Panc1 (cell line): ENCODE measurements at regions not wholly inside any gene's neighbourhood (a gene's known extent, or its start where the extent isn't known, plus 50 kb on each side); places are given as distances from the start of the nearest gene placed in this dataset.

Experiments used
- ATAC-seq: fragments of 200-7000 bp; cut with Tn5 transposase; 2 replicates; pipeline ENCODE4 v1.9.1; 2020; ENCODE audit warnings: mild to moderate bottlenecking, moderate library complexity
- BruUV-seq: library from RNA; stranded (reverse); fragments of 400-500 nt; replicated peaks from 2 replicates; lab custom pipeline; 2021; lab: Mats Ljungman, UMichigan
- CTCF ChIA-PET: fragments of 300-600 bp; sonication (Branson Sonifier 250); formaldehyde crosslinking; loops from one replicate; lab custom pipeline; 2022; ENCODE audit warnings: antibody characterized with exemption; lab: Charles Lee
- POLR2A ChIA-PET: fragments of 300-600 bp; sonication (Branson Sonifier 250); formaldehyde crosslinking; loops from one replicate; lab custom pipeline; 2022; ENCODE audit warnings: antibody characterized with exemption; lab: Charles Lee
- DNase-seq: peaks from one replicate; pipeline ENCODE4 v3.0.0-alpha.2; 2010; ENCODE audit warnings: low read depth, low spot score
- H3K27ac ChIP-seq: 2 replicates; pipeline ENCODE4 v1.5.1; 2011; ENCODE audit warnings: mild to moderate bottlenecking, low read length, inconsistent platforms
- H3K27me3 ChIP-seq: fragments of 200-500 bp; sonication (Bioruptor generic); 2 replicates; pipeline ENCODE4 v1.6.0; 2014; ENCODE audit warnings: low read length, inconsistent platforms; ENCODE audit not compliant: control insufficient read depth, insufficient read depth
- H3K36me3 ChIP-seq: fragments of 200-500 bp; sonication (Bioruptor generic); 2 replicates; pipeline ENCODE4 v1.5.1; 2014; ENCODE audit warnings: inconsistent platforms, mild to moderate bottlenecking, low read length, moderate library complexity; ENCODE audit not compliant: control insufficient read depth, insufficient read depth
- H3K4me1 ChIP-seq: 2 replicates; pipeline ENCODE4 v1.5.1; 2011; ENCODE audit warnings: inconsistent platforms, mild to moderate bottlenecking, low read length, moderate library complexity; ENCODE audit not compliant: control insufficient read depth, insufficient read depth
- H3K4me3 ChIP-seq, 2 experiments: 2 replicates each; pipeline ENCODE4 v1.5.1; 2011 to 2012; ENCODE audit warnings: low read depth in 2 of 2, low read length in 2 of 2, mild to moderate bottlenecking in 2 of 2, inconsistent platforms in 1 of 2, moderate library complexity in 1 of 2
- H3K9me3 ChIP-seq: fragments of 200-500 bp; sonication (Bioruptor generic); 2 replicates; pipeline ENCODE4 v1.5.1; 2014; ENCODE audit warnings: low read depth, mild to moderate bottlenecking, inconsistent platforms, low read length, moderate library complexity; ENCODE audit not compliant: control insufficient read depth, insufficient read depth
- POLR2AphosphoS5 ChIP-seq: IDR thresholded peaks from 2 replicates; pipeline ENCODE4 v1.6.1; 2012; ENCODE audit warnings: mild to moderate bottlenecking, low read depth, low read length, moderate library complexity
- SIN3A ChIP-seq: IDR thresholded peaks from 2 replicates; pipeline ENCODE4 v1.6.1; 2012; ENCODE audit warnings: low read depth, mild to moderate bottlenecking, low read length, moderate library complexity, borderline replicate concordance; ENCODE audit not compliant: insufficient read depth
- TCF7L2 ChIP-seq: IDR thresholded peaks from 2 replicates; pipeline ENCODE4 v1.6.1; 2011; ENCODE audit warnings: mild to moderate bottlenecking, low read depth, low read length, inconsistent platforms
- in situ Hi-C: cut with HindIII; loops from 2 replicates; pipeline ENCODE4 v1.10.0; 2016; ENCODE audit warnings: low sequenced_read_pairs, low pct_unique_long_range_greater_than_20kb
- intact Hi-C: fragments of 100-400 bp; cut with micrococcal nuclease; formaldehyde crosslinking; loops from one replicate; pipeline ENCODE4 v1.10.0; 2022; ENCODE audit not compliant: unreplicated experiment
- TF ChIP-seq, protein P1 (sequence below): fragments of 450-650 bp; IDR thresholded peaks from 2 replicates; pipeline ENCODE4 v1.5.1; 2017; ENCODE audit warnings: mild to moderate bottlenecking
- TF ChIP-seq, protein P2 (sequence below), 2 experiments: IDR thresholded peaks; 2 replicates each; pipeline ENCODE4 v1.6.1; 2011 to 2012; ENCODE audit warnings: low read depth in 2 of 2, control low read depth in 1 of 2, low read length in 1 of 2, mild to moderate bottlenecking in 1 of 2, moderate library complexity in 1 of 2; ENCODE audit not compliant: insufficient read depth in 1 of 2

DNA sequence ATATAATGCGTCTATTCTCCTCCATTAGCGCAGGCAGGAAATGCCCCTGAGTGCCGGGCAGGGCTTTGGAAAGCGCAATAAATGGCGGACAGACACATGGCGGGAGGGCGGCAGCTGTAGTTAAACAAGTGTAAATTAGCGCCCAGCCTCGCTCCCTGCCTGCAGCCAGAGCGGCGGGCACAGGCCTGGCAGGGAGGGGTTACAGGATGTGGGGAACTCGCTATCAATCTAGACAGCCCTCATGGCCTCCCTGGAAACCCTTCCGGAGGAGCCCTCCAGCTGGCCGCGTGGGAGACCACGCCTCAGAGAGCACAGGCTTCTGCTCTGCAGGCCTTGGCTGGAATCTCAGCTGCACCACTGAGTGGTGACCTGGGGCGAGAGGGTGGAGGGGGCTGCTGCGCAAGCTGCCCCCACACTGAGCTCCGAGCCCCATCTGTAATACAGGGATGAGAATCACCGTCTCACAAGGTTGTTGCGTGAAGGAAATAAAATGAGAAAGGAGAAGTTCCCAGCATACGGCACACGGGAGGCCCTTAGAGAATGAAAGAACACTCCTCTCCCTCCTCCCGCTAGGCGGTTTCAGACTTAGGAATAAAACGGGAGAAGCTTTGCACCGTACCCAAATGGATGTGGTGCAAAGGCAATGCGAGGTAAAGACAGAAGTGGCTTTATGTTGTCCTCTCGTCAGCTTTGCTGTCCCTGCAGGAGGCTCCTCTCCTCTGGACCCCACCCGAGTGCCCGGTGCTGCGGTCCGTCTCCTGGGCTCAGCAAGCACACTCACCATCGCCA is 167.2 kb upstream of the POU3F1 start:
- ChIA-PET CTCF (no interaction called here), POLR2A (no interaction called here)
- in situ Hi-C loops (no loop called here), intact Hi-C loops (no loop called here)
- no peak overlapping the region for H3K27ac ChIP-seq
- DNase-seq = no peak
- no peaks in the 10 kb centered on the region for H3K36me3 ChIP-seq
- TF ChIP-seq, protein P1, sequence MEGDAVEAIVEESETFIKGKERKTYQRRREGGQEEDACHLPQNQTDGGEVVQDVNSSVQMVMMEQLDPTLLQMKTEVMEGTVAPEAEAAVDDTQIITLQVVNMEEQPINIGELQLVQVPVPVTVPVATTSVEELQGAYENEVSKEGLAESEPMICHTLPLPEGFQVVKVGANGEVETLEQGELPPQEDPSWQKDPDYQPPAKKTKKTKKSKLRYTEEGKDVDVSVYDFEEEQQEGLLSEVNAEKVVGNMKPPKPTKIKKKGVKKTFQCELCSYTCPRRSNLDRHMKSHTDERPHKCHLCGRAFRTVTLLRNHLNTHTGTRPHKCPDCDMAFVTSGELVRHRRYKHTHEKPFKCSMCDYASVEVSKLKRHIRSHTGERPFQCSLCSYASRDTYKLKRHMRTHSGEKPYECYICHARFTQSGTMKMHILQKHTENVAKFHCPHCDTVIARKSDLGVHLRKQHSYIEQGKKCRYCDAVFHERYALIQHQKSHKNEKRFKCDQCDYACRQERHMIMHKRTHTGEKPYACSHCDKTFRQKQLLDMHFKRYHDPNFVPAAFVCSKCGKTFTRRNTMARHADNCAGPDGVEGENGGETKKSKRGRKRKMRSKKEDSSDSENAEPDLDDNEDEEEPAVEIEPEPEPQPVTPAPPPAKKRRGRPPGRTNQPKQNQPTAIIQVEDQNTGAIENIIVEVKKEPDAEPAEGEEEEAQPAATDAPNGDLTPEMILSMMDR = no peak
- no peak for TF ChIP-seq POLR2AphosphoS5
- no peak for TF ChIP-seq SIN3A
- no peak for TF ChIP-seq TCF7L2
- TF ChIP-seq, protein P2, sequence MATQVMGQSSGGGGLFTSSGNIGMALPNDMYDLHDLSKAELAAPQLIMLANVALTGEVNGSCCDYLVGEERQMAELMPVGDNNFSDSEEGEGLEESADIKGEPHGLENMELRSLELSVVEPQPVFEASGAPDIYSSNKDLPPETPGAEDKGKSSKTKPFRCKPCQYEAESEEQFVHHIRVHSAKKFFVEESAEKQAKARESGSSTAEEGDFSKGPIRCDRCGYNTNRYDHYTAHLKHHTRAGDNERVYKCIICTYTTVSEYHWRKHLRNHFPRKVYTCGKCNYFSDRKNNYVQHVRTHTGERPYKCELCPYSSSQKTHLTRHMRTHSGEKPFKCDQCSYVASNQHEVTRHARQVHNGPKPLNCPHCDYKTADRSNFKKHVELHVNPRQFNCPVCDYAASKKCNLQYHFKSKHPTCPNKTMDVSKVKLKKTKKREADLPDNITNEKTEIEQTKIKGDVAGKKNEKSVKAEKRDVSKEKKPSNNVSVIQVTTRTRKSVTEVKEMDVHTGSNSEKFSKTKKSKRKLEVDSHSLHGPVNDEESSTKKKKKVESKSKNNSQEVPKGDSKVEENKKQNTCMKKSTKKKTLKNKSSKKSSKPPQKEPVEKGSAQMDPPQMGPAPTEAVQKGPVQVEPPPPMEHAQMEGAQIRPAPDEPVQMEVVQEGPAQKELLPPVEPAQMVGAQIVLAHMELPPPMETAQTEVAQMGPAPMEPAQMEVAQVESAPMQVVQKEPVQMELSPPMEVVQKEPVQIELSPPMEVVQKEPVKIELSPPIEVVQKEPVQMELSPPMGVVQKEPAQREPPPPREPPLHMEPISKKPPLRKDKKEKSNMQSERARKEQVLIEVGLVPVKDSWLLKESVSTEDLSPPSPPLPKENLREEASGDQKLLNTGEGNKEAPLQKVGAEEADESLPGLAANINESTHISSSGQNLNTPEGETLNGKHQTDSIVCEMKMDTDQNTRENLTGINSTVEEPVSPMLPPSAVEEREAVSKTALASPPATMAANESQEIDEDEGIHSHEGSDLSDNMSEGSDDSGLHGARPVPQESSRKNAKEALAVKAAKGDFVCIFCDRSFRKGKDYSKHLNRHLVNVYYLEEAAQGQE (IDR thresholded peaks at IDR 0.05; ENCODE audit: insufficient read depth in 1 of 2, low read depth in 2 of 2, low read length in 1 of 2) = no peak
- H3K4me1 ChIP-seq = no peaks in the 10 kb centered on the region
- no TSS peak for BruUV-seq
- H3K27me3 ChIP-seq = peaks cover 4% of the 10 kb centered on the region; the same call in 1 of the 2 replicates
- no peaks in the 10 kb centered on the region for H3K9me3 ChIP-seq
- no peak for ATAC-seq
- no peak overlapping the region for H3K4me3 ChIP-seq

DNA sequence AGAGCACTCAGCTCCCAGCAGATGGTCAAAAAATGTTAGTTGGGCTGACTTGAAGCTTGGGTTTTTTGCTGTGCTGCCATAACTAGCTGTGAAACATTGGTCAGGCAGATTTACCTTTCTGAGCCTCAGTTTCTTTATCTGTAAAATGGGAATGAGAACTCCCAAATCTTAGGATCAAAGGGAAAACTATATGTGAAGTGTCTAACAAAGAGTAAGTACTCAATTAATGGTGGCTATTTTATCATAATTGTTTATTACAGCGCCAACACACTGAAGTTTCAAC is 164.2 kb upstream of the POU3F1 start:
- Histone ChIP-seq H3K27me3 (no peaks in the 10 kb centered on the region; the same call in 1 of the 2 replicates), H3K9me3 (no peaks in the 10 kb centered on the region), H3K27ac (no peak overlapping the region), H3K4me3 (no peak overlapping the region), H3K36me3 (no peaks in the 10 kb centered on the region), H3K4me1 (no peaks in the 10 kb centered on the region)
- in situ Hi-C loops (no loop called here), intact Hi-C loops (no loop called here)
- TF ChIP-seq, protein P1 = no peak
- no peak for TF ChIP-seq SIN3A
- TF ChIP-seq POLR2AphosphoS5 = no peak
- ChIA-PET POLR2A (no interaction called here), CTCF (no interaction called here)
- BruUV-seq = no TSS peak
- ATAC-seq (no peak), DNase-seq (no peak)
